Immature natural killer cell (primary cell): ENCODE measurements at regions not wholly inside any gene's neighbourhood (a gene's known extent, or its start where the extent isn't known, plus 50 kb on each side); places are given as distances from the start of the nearest gene placed in this dataset.

Experiments used
- DNase-seq, 3 donors: peaks; one replicate each; pipeline ENCODE4 v3.0.0; 2022; ENCODE audit warnings: mixed read lengths in 1 of 3
- H3K27ac Mint-ChIP-seq, 6 donors: one replicate each; pipeline ENCODE4 v1.8.0; 2020; ENCODE audit warnings: mixed read lengths in 6 of 6, mild to moderate bottlenecking in 5 of 6, inconsistent platforms in 4 of 6, moderate library complexity in 3 of 6
- H3K27me3 Mint-ChIP-seq, 3 donors: one replicate each; pipeline ENCODE4 v1.8.0; 2020 to 2021; ENCODE audit warnings: low read depth in 3 of 3, mild to moderate bottlenecking in 3 of 3, mixed read lengths in 3 of 3, moderate library complexity in 3 of 3, inconsistent platforms in 1 of 3
- H3K36me3 Mint-ChIP-seq, 3 donors: one replicate each; pipeline ENCODE4 v1.8.0; 2020; ENCODE audit warnings: mixed read lengths in 3 of 3, inconsistent platforms in 2 of 3, mild to moderate bottlenecking in 2 of 3
- H3K4me1 Mint-ChIP-seq, 2 donors: one replicate each; pipeline ENCODE4 v1.8.0; 2020; ENCODE audit warnings: inconsistent platforms in 2 of 2, mild to moderate bottlenecking in 2 of 2, mixed read lengths in 2 of 2, moderate library complexity in 1 of 2
- H3K4me3 Mint-ChIP-seq, 5 donors: one replicate each; pipeline ENCODE4 v1.8.0; 2020; ENCODE audit warnings: mild to moderate bottlenecking in 5 of 5, mixed read lengths in 5 of 5, inconsistent platforms in 3 of 5, moderate library complexity in 3 of 5
- H3K9me3 Mint-ChIP-seq, 6 donors: one replicate each; pipeline ENCODE4 v1.8.0; 2020; ENCODE audit warnings: mild to moderate bottlenecking in 6 of 6, mixed read lengths in 6 of 6, inconsistent platforms in 4 of 6, moderate library complexity in 3 of 6

DNA sequence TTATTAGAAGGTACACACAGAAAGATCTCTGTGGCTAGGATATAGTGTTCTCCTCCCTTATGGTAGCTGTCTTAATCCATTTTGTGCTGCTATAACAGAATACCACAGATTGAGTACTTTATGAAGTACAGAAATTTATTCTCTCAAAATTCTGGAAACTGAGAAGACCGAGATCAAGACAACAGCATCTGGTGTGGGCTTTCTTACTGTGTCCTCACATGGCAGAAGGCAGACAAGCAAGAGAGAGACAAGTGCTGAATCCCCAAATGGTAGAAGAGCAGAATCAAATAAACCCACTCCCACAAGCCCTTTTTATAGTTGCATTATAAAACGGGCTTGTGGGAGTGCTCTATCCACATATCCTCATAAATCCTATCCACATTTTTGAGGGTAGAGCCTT, 373.1 kb downstream of the GABRG1 start:
- H3K9me3 Mint-ChIP-seq = peaks cover 2 to 36% (median 25%) of the 10 kb centered on the region in 6 donors
- no peaks in the 10 kb centered on the region for H3K4me1 Mint-ChIP-seq
- H3K4me3 Mint-ChIP-seq = no peak overlapping the region
- no peak overlapping the region for H3K27ac Mint-ChIP-seq
- peaks cover 0 to 2% (median 0%) of the 10 kb centered on the region in 3 donors for H3K27me3 Mint-ChIP-seq
- H3K36me3 Mint-ChIP-seq = no peaks in the 10 kb centered on the region
- DNase-seq = no peak

DNA sequence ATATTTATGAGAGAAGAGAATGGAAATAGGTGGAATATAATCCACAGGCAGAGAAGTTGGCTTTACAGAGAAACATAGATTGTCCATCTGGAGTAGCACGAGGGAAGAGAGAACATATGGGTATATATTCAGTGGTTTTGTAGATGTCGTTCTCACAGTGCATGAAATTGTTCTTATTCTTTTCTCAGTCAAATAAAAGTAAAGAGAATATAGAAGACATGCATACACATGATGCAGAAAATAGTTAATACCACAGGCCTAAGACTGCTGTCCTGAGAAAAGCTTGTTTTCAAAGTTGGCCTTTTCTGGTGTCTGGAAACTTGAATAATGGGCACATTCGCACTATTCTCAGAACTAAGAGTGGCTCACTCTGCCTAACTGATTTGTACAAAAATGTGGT, 378.1 kb downstream of the GABRG1 start:
- peaks cover 0 to 5% (median 3%) of the 10 kb centered on the region in 3 donors for H3K36me3 Mint-ChIP-seq
- no peak overlapping the region for H3K4me3 Mint-ChIP-seq
- H3K27me3 Mint-ChIP-seq = no peaks in the 10 kb centered on the region
- H3K4me1 Mint-ChIP-seq = no peaks in the 10 kb centered on the region
- no peak for DNase-seq
- no peak overlapping the region for H3K27ac Mint-ChIP-seq
- peaks cover 2 to 33% (median 26%) of the 10 kb centered on the region in 6 donors for H3K9me3 Mint-ChIP-seq

DNA sequence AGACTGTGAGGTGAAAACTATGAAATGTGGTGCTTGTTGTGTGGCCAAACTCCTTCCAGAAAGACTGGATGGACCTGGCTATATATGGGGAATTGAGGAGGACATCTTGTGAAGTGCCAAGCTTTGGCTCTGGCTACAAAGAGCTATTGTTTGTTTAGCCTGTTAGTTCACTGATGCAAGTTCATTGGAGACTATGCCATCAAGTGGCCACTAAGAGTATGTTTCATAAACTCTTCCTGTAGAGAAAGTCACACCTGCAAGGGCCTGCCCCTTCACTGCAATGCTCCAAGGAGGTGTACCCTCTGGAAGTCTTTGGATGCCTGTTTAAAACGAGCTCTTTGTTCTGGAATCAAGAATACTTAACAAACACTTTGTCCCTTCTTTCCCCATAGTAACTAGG, 382.0 kb downstream of the GABRG1 start:
- Mint-ChIP-seq H3K27me3 (no peaks in the 10 kb centered on the region), H3K27ac (no peak overlapping the region), H3K9me3 (peaks cover 3 to 46% (median 30%) of the 10 kb centered on the region in 6 donors), H3K36me3 (peaks cover 0 to 5% (median 4%) of the 10 kb centered on the region in 3 donors), H3K4me3 (no peak overlapping the region), H3K4me1 (no peaks in the 10 kb centered on the region)
- DNase-seq = no peak

DNA sequence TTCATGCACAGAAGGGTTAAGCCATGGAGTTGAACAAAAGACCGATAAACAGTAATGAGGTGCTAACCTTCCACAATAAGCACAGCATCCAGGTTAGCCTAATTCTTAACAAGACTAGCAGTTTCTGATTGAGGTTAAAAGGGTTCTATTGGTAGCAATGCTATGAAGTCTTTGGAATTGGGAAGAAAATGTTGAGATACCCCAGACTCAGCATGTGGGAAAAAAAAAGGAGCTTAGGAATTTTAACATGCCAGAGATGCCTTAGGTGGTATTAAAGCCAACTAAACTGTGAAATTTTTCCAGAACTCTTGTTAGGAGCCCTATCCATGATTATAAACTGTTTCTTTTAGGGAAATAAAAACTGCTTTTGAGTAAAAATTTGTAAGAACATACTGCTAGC, 391.7 kb downstream of the GABRG1 start:
- H3K27ac Mint-ChIP-seq = no peak overlapping the region

DNA sequence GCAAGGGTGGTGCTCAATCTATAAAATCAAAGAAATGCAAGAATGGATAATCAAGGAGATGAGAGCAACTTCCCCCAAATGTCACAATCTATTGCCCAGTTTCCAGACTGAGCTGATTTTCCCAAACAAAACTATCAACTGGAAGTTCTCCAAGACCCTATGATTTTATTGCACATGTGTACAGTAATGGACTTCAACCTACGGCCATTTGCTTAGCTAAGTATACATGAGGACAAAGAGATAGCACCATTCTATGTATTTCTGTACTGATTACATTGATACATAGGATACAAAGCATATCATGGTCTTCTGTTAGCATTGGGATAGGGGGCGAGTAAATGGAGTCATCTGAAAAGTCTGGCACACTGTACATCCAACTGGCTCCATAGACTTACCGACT, 407.8 kb downstream of the GABRG1 start:
- H3K4me1 Mint-ChIP-seq = no peaks in the 10 kb centered on the region
- peaks cover 0 to 2% (median 0%) of the 10 kb centered on the region in 3 donors for H3K27me3 Mint-ChIP-seq
- H3K9me3 Mint-ChIP-seq = peaks cover 9 to 63% (median 35%) of the 10 kb centered on the region in 6 donors
- no peak for DNase-seq
- peaks cover 0 to 3% (median 0%) of the 10 kb centered on the region in 3 donors for H3K36me3 Mint-ChIP-seq
- H3K4me3 Mint-ChIP-seq = no peak overlapping the region
- H3K27ac Mint-ChIP-seq = no peak overlapping the region

More for the DNA sequence above, 391.7 kb downstream of the GABRG1 start:
- H3K4me3 Mint-ChIP-seq = no peak overlapping the region
- H3K4me1 Mint-ChIP-seq = no peaks in the 10 kb centered on the region
- DNase-seq = no peak
- peaks cover 0 to 4% (median 0%) of the 10 kb centered on the region in 3 donors for H3K27me3 Mint-ChIP-seq
- H3K9me3 Mint-ChIP-seq = peaks cover 5 to 23% (median 14%) of the 10 kb centered on the region in 6 donors
- H3K36me3 Mint-ChIP-seq = no peaks in the 10 kb centered on the region

DNA sequence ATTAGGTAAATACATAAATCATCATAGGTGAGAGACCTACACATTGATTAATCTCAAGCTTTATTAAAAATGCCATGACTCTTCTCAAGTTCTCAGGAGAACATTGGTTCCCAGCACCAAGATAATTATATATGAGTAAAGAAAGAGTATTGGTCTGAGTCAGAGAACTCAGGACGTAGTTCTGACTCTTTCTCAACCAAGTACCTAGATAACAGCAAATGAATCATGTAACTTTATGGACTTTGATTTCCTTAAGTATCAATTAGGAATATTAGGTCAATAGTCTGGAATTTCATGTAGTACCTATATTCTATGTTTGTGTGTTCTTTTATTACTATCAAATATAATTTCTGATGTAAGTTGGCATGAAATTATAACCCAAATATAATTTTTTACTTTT, 409.9 kb downstream of the GABRG1 start:
- no peak overlapping the region for H3K4me3 Mint-ChIP-seq
- peaks cover 0 to 3% (median 0%) of the 10 kb centered on the region in 3 donors for H3K36me3 Mint-ChIP-seq
- H3K4me1 Mint-ChIP-seq = no peaks in the 10 kb centered on the region
- peaks cover 7 to 50% (median 34%) of the 10 kb centered on the region in 6 donors for H3K9me3 Mint-ChIP-seq
- no peak for DNase-seq
- H3K27me3 Mint-ChIP-seq = peaks cover 0 to 2% (median 0%) of the 10 kb centered on the region in 3 donors
- H3K27ac Mint-ChIP-seq = no peak overlapping the region

DNA sequence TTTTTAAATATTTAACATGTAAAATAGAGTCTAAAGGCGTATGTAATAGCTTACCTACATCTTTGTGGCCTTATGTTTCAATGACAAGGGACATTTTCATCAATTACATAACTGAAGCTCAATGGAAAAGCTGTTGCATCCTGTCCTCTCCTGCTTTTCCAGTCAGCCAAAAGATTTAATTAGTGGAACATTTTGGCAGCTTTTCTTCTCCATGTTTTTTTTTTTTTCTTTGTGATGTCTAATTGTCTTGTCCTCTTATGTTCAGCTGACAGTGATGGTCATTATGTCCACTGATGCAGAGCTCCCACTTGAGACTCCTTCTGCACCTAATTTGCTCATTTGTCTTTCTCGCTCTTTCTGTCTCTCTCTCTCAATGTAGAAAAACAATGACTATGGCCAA, 422.2 kb downstream of the GABRG1 start:
- no peak for DNase-seq
- peaks cover 9 to 55% (median 29%) of the 10 kb centered on the region in 6 donors for H3K9me3 Mint-ChIP-seq
- no peaks in the 10 kb centered on the region for H3K27me3 Mint-ChIP-seq
- no peaks in the 10 kb centered on the region for H3K4me1 Mint-ChIP-seq
- no peak overlapping the region for H3K4me3 Mint-ChIP-seq
- H3K36me3 Mint-ChIP-seq = peaks cover 0 to 8% (median 0%) of the 10 kb centered on the region in 3 donors
- H3K27ac Mint-ChIP-seq = no peak overlapping the region

DNA sequence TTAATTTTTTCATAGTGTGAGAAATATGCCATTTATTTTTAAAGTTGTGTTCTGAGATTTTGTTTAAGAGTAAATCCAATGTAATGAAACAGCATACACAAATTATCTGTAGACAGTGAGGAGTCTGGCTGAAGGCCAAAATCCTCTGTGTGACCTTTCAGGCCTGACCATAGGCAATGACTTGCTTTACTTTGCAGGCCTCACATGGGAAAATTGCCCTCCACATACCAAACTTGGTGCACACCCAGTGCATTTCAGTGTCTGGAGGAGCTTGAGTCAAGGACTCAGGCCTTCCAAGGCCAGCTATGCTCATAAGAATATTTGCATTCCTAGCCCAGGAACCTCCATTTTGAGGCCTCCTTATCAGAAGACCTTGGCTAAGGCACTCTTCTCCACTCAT, 430.1 kb downstream of the GABRG1 start:
- no peaks in the 10 kb centered on the region for H3K36me3 Mint-ChIP-seq
- no peak for DNase-seq
- H3K27me3 Mint-ChIP-seq = peaks cover 0 to 4% (median 2%) of the 10 kb centered on the region in 3 donors
- H3K9me3 Mint-ChIP-seq = peaks cover 12 to 60% (median 39%) of the 10 kb centered on the region in 6 donors
- no peak overlapping the region for H3K4me3 Mint-ChIP-seq
- H3K27ac Mint-ChIP-seq = no peak overlapping the region
- no peaks in the 10 kb centered on the region for H3K4me1 Mint-ChIP-seq

DNA sequence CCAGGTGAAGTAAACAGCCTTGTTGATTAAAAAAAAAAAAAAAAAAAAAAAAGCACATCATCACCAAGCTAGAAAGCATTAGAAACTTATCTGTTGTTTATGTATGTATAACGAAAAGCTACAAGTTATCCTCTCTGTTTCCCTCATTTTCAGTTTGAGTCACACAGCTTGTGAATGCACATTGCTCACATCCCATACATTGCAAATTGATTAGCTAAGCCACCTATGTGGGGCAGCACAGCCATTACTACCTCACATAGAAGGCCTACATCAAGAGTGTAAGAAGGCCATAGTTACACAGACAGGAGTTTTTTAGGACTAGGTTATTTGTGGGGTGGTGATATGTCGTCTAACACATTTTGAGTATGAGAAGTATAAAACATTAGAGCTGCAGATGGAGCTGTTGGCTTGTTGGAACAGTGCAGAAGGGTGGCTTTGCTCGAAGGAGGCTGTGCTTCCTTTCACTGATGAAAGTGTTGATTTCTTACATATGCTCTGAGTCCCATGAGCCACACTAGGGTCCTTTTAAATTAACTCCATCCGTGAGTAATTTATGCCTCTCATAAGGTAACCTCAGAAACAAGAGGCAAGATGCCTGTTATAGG, 431.6 kb downstream of the GABRG1 start:
- H3K36me3 Mint-ChIP-seq = no peaks in the 10 kb centered on the region
- no peaks in the 10 kb centered on the region for H3K4me1 Mint-ChIP-seq
- peaks cover 0 to 4% (median 2%) of the 10 kb centered on the region in 3 donors for H3K27me3 Mint-ChIP-seq
- H3K9me3 Mint-ChIP-seq = peaks cover 12 to 63% (median 35%) of the 10 kb centered on the region in 6 donors
- DNase-seq = no peak
- no peak overlapping the region for H3K27ac Mint-ChIP-seq
- H3K4me3 Mint-ChIP-seq = no peak overlapping the region

DNA sequence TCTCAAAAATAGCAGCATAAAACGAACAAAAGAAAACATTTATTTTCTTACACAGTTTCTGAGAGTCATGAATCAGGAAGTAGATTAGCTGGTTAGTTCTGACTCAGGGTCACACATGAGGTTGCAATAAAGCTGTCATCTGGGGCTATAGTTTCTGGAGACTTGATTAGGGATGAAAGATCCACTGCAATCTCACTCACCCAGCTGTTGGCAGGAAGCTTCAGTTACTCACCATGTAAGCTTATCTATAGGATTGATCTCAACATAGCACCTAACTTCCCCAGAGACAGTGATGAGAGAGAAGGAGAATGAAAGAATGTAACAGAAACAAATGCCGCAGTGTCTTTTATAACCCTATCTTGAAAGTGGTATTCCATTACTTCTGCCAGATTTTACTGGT, 435.5 kb downstream of the GABRG1 start:
- H3K27me3 Mint-ChIP-seq = peaks cover 0 to 2% (median 2%) of the 10 kb centered on the region in 3 donors
- H3K27ac Mint-ChIP-seq = no peak overlapping the region
- H3K36me3 Mint-ChIP-seq = no peaks in the 10 kb centered on the region
- H3K4me1 Mint-ChIP-seq = no peaks in the 10 kb centered on the region
- no peak overlapping the region for H3K4me3 Mint-ChIP-seq
- DNase-seq = no peak
- peaks cover 12 to 54% (median 34%) of the 10 kb centered on the region in 6 donors for H3K9me3 Mint-ChIP-seq

DNA sequence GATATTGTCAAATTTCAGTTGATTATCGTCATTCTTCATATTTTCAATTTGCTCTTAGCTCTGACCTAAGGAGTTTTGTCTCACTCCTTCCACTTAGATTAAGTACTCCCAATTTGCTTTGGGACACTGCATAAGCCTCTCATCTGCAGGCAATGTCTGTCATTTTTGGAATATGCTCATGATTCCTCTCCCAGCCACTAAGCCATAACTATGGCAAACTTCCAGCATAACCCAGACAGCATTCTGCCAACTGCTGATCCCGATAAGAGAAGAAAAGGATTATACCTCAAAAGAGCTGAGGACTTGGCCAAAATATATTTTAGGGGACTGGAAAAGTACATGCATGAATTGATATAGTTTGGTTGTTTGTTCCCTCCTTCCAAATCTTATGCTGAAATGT, 444.4 kb downstream of the GABRG1 start:
- DNase-seq = no peak
- Mint-ChIP-seq H3K4me1 (no peaks in the 10 kb centered on the region), H3K9me3 (peaks cover 6 to 74% (median 27%) of the 10 kb centered on the region in 6 donors), H3K4me3 (no peak overlapping the region), H3K27ac (no peak overlapping the region), H3K27me3 (no peaks in the 10 kb centered on the region), H3K36me3 (peaks cover 0 to 2% (median 0%) of the 10 kb centered on the region in 3 donors)

DNA sequence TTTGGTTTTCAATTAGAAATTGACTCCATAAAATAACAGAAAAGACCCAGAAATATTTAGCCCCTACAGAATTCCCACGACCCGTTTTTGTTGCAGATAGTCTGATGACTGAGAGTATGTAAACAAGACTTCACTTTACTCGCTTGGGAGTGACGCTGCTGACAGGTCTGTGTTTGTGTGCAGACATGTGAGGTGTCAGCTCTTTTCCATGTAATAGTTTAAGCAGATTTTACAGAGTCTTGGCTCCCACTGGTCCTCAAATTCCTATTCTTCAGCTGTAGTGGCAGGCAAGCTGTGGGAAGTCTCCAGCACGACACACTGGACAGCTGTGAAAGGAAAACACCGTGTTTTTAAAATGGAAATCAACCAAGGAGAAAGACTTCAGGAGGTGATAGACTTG, 455.7 kb downstream of the GABRG1 start:
- H3K9me3 Mint-ChIP-seq = peaks cover 10 to 37% (median 22%) of the 10 kb centered on the region in 6 donors
- H3K36me3 Mint-ChIP-seq = no peaks in the 10 kb centered on the region
- H3K27ac Mint-ChIP-seq = no peak overlapping the region
- no peaks in the 10 kb centered on the region for H3K27me3 Mint-ChIP-seq
- H3K4me3 Mint-ChIP-seq = no peak overlapping the region
- no peak for DNase-seq
- H3K4me1 Mint-ChIP-seq = no peaks in the 10 kb centered on the region

DNA sequence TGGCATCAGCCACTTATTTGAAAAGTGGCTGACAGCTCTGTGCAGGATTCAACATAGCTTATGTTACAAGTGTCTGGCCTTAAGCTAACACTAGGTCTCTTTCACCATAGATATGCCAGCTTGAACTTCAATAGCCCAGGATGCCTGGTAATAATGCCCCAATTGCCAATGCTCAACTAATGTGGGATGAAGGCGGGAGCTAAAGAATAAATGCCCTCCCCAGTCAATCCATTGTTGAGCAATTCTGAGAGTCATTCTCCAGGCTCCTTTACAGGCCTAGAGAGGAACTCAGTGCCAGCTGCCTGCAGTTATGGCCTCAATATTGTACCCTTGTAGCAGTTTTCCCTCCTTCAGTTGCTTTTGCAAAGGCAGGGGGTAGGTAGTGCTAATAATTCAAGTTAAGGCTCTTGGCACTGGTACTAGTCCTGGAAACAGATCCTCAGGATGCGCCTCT, 460.2 kb downstream of the GABRG1 start:
- Mint-ChIP-seq H3K4me1 (no peaks in the 10 kb centered on the region), H3K27ac (no peak overlapping the region), H3K4me3 (no peak overlapping the region), H3K9me3 (peaks cover 5 to 27% (median 19%) of the 10 kb centered on the region in 6 donors), H3K36me3 (no peaks in the 10 kb centered on the region), H3K27me3 (no peaks in the 10 kb centered on the region)
- no peak for DNase-seq

DNA sequence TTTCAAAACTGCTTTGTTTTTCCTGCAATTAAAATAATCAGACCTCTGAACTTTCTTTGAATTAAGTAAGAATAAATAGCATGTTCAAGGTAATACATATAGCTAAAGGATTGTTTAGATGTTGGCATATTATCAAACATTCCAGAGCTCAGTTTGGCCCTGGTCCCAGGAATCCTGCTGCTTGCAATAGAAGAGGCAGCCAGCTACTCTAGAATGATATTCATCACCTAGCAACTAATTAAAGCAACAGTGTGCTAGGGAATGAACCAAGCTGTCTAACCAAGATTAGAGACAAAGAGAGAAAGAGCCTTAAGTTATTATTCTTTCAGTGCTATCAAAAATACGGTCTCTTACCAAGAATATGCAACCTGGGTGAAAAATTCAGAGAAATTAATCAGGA, 460.9 kb downstream of the GABRG1 start:
- Mint-ChIP-seq H3K4me3 (no peak overlapping the region), H3K36me3 (no peaks in the 10 kb centered on the region), H3K4me1 (no peaks in the 10 kb centered on the region), H3K27me3 (no peaks in the 10 kb centered on the region), H3K9me3 (peaks cover 4 to 29% (median 15%) of the 10 kb centered on the region in 6 donors), H3K27ac (no peak overlapping the region)
- no peak for DNase-seq

DNA sequence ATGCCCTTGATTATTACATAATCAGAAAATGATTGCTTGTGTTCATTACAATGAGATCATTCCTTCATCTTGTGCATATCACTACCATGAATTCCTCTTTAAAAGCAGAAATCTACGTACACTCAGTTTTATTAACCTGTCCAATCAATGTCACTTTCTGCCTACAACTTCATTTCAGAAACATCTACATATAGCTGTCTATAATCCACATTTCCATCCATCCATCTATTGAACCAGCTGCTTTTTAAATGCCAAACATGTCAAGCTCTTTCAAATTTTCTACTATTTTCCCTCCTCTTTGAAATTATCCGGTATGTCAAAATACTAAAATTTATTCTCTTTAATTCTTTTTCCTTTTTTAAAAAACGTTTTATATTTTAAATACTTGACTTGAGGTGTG, 462.0 kb downstream of the GABRG1 start:
- Mint-ChIP-seq H3K27ac (no peak overlapping the region), H3K4me3 (no peak overlapping the region), H3K27me3 (peaks cover 0 to under 1% (median 0%) of the 10 kb centered on the region in 3 donors), H3K4me1 (no peaks in the 10 kb centered on the region), H3K36me3 (no peaks in the 10 kb centered on the region), H3K9me3 (peaks cover 3 to 27% (median 12%) of the 10 kb centered on the region in 6 donors)
- no peak for DNase-seq
